Sigmoid colon (tissue), 4 donors: ENCODE measurements at regions not wholly inside any gene's neighbourhood (a gene's known extent, or its start where the extent isn't known, plus 50 kb on each side); places are given as distances from the start of the nearest gene placed in this dataset.

Experiments
- CTCF ChIP-seq, 4 experiments: fragments of 450-650 bp in 3 of 4; fragments of 200-600 bp in 1 of 4; IDR thresholded peaks; one replicate each; pipeline ENCODE4 v1.5.1; 2016 to 2019; ENCODE audit warnings: antibody characterized with exemption in 4 of 4, mild to moderate bottlenecking in 3 of 4, moderate library complexity in 2 of 4
- EP300 ChIP-seq, 4 donors: sonication (generic); formaldehyde crosslinking; IDR thresholded peaks; one replicate each; pipeline ENCODE4 v1.6.1; 2017; ENCODE audit warnings: antibody characterized with exemption in 4 of 4
- POLR2A ChIP-seq, 2 donors: fragments of 450-650 bp; IDR thresholded peaks; one replicate each; pipeline ENCODE4 v1.6.1; 2016; ENCODE audit warnings: antibody characterized with exemption in 2 of 2, mild to moderate bottlenecking in 2 of 2, moderate library complexity in 2 of 2
- POLR2AphosphoS5 ChIP-seq, 4 donors: sonication (generic); formaldehyde crosslinking; IDR thresholded peaks; one replicate each; pipeline ENCODE4 v1.6.1; 2017; ENCODE audit warnings: antibody characterized with exemption in 4 of 4

- no peak for TF ChIP-seq POLR2A (IDR thresholded peaks at IDR 0.05)
- no peak for TF ChIP-seq CTCF (IDR thresholded peaks at IDR 0.05)
- TF ChIP-seq EP300 (IDR thresholded peaks at IDR 0.05) = no peak
- TF ChIP-seq POLR2AphosphoS5 (IDR thresholded peaks at IDR 0.05) = no peak
Observed at GRCh38 chr5:168110870-168111832, 180.3 kb upstream of the WWC1 start.
